HG03558 (cell line): ENCODE measurements at regions not wholly inside any gene's neighbourhood (a gene's known extent, or its start where the extent isn't known, plus 50 kb on each side); places are given as distances from the start of the nearest gene placed in this dataset.

Source experiments
- ATAC-seq: cut with Tn5 transposase; IDR thresholded peaks from one replicate; pipeline ENCODE4 v1.9.1; 2021; ENCODE audit warnings: moderate number of reproducible peaks; ENCODE audit not compliant: unreplicated experiment; ENCODE audit errors: extremely low read depth

GRCh38 chr5:158382473-158382872 is 523.5 kb upstream of the CLINT1 start:
- ATAC-seq = peak; percentile 88

GRCh38 chr5:158381614-158382160 is 522.7 kb upstream of the CLINT1 start:
- no peak for ATAC-seq

- no peak for ATAC-seq
Measured at GRCh38 chr5:158380661-158381060, 521.7 kb upstream of the CLINT1 start.

GRCh38 chr5:158378931-158379330 is 520.0 kb upstream of the CLINT1 start:
- ATAC-seq = no peak

- no peak for ATAC-seq
Measured at GRCh38 chr5:158376679-158377078, 517.7 kb upstream of the CLINT1 start.

GRCh38 chr5:158375531-158375930 is 516.6 kb upstream of the CLINT1 start:
- no peak for ATAC-seq

- ATAC-seq = no peak
Measured at GRCh38 chr5:158373608-158374395, 514.9 kb upstream of the CLINT1 start.

- no peak for ATAC-seq
Measured at GRCh38 chr5:158369241-158369640, 510.3 kb upstream of the CLINT1 start.

GRCh38 chr5:158368686-158369085 is 509.7 kb upstream of the CLINT1 start:
- ATAC-seq = no peak

- no peak for ATAC-seq
Measured at GRCh38 chr5:158364367-158364766, 505.4 kb upstream of the CLINT1 start.

- ATAC-seq = no peak
Measured at GRCh38 chr5:158354958-158355357, 496.0 kb upstream of the CLINT1 start.

GRCh38 chr5:158351485-158352125 is 492.7 kb upstream of the CLINT1 start:
- no peak for ATAC-seq

- no peak for ATAC-seq
Measured at GRCh38 chr5:158349987-158350386, 491.0 kb upstream of the CLINT1 start.

- no peak for ATAC-seq
Measured at GRCh38 chr5:158344376-158344775, 485.4 kb upstream of the CLINT1 start.

GRCh38 chr5:158340608-158341007 is 481.7 kb upstream of the CLINT1 start:
- ATAC-seq = no peak

GRCh38 chr5:158326256-158326655 is 467.3 kb upstream of the CLINT1 start:
- ATAC-seq = no peak

- ATAC-seq = no peak
Measured at GRCh38 chr5:158324236-158324635, 465.3 kb upstream of the CLINT1 start.

GRCh38 chr5:158322620-158323019 is 463.7 kb upstream of the CLINT1 start:
- ATAC-seq = no peak

GRCh38 chr5:158320934-158321333 is 462.0 kb upstream of the CLINT1 start:
- ATAC-seq = no peak

GRCh38 chr5:158320178-158320674 is 461.3 kb upstream of the CLINT1 start:
- no peak for ATAC-seq

- no peak for ATAC-seq
Measured at GRCh38 chr5:158317507-158317906, 458.6 kb upstream of the CLINT1 start.
